Activated CD4-positive, alpha-beta memory T cell treated with anti-CD3 and anti-CD28 coated beads for 36 hours (primary cell): ENCODE measurements at regions not wholly inside any gene's neighbourhood (a gene's known extent, or its start where the extent isn't known, plus 50 kb on each side); places are given as distances from the start of the nearest gene placed in this dataset.

ENCODE experiments used
- CTCF ChIA-PET: fragments of 350-600 bp; sonication (Branson Sonifier 250); formaldehyde crosslinking; loops from one replicate; lab custom pipeline; 2021; ENCODE audit warnings: antibody characterized with exemption, inconsistent platforms; lab: Charles Lee
- POLR2A ChIA-PET: fragments of 350-600 bp; sonication (Branson Sonifier 250); formaldehyde crosslinking; loops from one replicate; lab custom pipeline; 2021; ENCODE audit warnings: antibody characterized with exemption; lab: Charles Lee
- DNase-seq: peaks from one replicate; pipeline ENCODE4 v3.0.0-alpha.2; 2020
- H3K27ac Mint-ChIP-seq: one replicate; pipeline ENCODE4 v1.8.0; 2021; ENCODE audit warnings: mixed read lengths
- H3K27me3 Mint-ChIP-seq: one replicate; pipeline ENCODE4 v1.8.0; 2021; ENCODE audit warnings: mixed read lengths
- H3K36me3 Mint-ChIP-seq: one replicate; pipeline ENCODE4 v1.8.0; 2021; ENCODE audit warnings: mixed read lengths
- H3K4me1 Mint-ChIP-seq: one replicate; pipeline ENCODE4 v1.8.0; 2021; ENCODE audit warnings: low read depth, mixed read lengths
- H3K4me3 Mint-ChIP-seq: one replicate; pipeline ENCODE4 v1.8.0; 2021; ENCODE audit warnings: mild to moderate bottlenecking, mixed read lengths
- H3K9me3 Mint-ChIP-seq: one replicate; pipeline ENCODE4 v1.8.0; 2021; ENCODE audit warnings: mixed read lengths
- intact Hi-C: fragments of 100-400 bp; cut with micrococcal nuclease; formaldehyde crosslinking; loops from one replicate; pipeline ENCODE4 v1.15.1; 2023

DNA sequence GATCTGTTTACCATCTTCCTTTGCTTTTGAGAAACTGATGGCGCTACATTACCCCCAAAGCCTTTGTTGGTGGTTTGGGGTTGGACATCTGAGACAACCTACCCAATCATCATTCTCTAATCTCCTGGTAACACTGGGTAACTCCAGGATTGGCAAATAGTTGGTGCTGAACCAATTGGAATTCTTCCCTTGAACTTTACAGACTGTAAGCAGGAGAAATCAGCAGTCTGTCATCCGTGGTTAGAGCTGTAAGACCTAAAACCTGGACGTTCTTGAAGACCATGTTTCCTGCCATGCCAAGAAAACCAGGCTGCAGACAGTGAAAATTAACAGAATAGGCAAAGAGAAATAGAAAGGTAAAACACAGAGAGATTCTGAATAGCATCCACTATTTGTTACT is 398.8 kb upstream of the SALL1 start:
- ChIA-PET CTCF (no interaction called here), POLR2A (no interaction called here)
- no peak for DNase-seq
- Mint-ChIP-seq H3K27ac (no peak overlapping the region), H3K4me1 (no peaks in the 10 kb centered on the region), H3K9me3 (peaks cover 6% of the 10 kb centered on the region), H3K4me3 (no peak overlapping the region), H3K36me3 (no peaks in the 10 kb centered on the region), H3K27me3 (no peaks in the 10 kb centered on the region)
- intact Hi-C loops, result no loop called here

DNA sequence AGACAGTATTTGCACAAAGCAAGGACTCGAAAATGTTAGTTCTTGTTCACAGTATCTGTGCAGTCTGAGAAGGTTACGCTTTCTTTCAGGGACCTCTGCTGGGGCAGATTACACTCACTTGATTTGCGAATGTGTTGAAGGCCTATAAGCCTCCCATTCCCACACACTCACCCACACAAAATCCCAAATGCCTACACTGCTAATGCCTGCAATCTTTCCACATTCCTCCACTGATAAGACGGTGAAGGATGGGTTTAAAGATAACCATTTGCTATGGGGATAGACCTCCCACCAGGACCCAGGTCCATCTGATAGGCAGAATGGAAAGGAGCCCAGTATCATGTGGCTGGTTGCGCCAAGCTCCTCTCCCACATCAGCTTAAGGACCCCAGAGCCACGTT is 394.9 kb upstream of the SALL1 start:
- POLR2A ChIA-PET, result no interaction called here
- Mint-ChIP-seq H3K4me3 (no peak overlapping the region), H3K36me3 (no peaks in the 10 kb centered on the region), H3K27ac (no peak overlapping the region), H3K27me3 (no peaks in the 10 kb centered on the region), H3K4me1 (no peaks in the 10 kb centered on the region), H3K9me3 (peaks cover 3% of the 10 kb centered on the region)
- DNase-seq, result no peak
- CTCF ChIA-PET, result no interaction called here
- intact Hi-C loops, result no loop called here

DNA sequence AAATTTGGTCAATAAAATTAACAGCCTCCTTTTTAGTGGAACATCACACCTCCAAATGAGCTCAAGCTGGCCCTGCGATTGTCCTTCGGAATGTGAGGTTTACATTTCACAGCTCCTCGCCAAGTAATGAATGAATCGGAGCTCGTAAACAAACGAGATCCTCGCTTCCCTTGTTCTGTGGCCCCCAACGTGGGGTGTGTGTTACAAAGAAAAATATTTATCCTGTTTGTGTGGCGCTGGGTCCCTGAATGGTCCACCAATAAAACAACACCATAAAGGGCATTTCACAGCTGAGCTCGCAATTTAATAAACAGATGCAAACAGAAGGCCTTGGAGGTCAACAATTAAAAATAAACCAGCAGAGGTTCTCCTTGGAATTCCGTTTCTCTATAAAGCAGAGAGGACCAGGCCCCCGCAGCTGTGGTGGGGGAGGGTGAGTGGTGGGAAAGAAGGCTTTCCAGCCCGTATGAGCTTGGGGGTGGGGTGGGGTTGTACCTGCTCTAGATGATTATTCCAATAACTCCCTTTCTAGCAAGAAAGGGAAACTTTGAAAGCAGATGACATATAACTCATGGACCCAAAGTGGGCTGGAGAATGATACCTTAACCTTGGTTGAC is 393.9 kb upstream of the SALL1 start:
- CTCF ChIA-PET, result no interaction called here
- no peaks in the 10 kb centered on the region for H3K4me1 Mint-ChIP-seq
- H3K9me3 Mint-ChIP-seq, result peaks cover 3% of the 10 kb centered on the region
- intact Hi-C loops, result no loop called here
- H3K27me3 Mint-ChIP-seq, result no peaks in the 10 kb centered on the region
- no peak overlapping the region for H3K4me3 Mint-ChIP-seq
- no peak overlapping the region for H3K27ac Mint-ChIP-seq
- DNase-seq, result no peak
- POLR2A ChIA-PET, result no interaction called here
- no peaks in the 10 kb centered on the region for H3K36me3 Mint-ChIP-seq

DNA sequence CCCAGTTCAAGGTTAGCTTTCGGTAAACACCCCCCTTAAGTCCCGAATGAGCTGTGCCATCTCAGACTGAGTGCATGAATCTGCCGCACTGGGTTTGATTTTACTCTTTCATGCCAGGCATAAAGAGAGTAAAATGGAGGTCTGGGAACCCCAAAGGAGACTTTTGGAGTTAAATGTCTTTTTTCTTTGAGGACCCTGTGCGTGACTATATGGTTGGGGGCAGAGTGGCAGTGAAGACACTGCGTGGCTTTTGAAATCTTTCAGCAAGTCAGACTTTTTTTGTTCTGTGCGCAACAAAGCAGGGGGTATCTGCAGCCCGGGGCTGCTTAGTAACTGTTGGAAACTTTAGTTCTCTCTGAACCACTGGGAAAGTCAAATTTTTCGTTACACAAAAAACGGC is 392.9 kb upstream of the SALL1 start:
- Mint-ChIP-seq H3K9me3 (peaks cover 3% of the 10 kb centered on the region), H3K27ac (no peak overlapping the region), H3K4me1 (no peaks in the 10 kb centered on the region), H3K27me3 (no peaks in the 10 kb centered on the region), H3K4me3 (no peak overlapping the region), H3K36me3 (no peaks in the 10 kb centered on the region)
- intact Hi-C loops, result no loop called here
- ChIA-PET CTCF (no interaction called here), POLR2A (no interaction called here)
- DNase-seq, result no peak

DNA sequence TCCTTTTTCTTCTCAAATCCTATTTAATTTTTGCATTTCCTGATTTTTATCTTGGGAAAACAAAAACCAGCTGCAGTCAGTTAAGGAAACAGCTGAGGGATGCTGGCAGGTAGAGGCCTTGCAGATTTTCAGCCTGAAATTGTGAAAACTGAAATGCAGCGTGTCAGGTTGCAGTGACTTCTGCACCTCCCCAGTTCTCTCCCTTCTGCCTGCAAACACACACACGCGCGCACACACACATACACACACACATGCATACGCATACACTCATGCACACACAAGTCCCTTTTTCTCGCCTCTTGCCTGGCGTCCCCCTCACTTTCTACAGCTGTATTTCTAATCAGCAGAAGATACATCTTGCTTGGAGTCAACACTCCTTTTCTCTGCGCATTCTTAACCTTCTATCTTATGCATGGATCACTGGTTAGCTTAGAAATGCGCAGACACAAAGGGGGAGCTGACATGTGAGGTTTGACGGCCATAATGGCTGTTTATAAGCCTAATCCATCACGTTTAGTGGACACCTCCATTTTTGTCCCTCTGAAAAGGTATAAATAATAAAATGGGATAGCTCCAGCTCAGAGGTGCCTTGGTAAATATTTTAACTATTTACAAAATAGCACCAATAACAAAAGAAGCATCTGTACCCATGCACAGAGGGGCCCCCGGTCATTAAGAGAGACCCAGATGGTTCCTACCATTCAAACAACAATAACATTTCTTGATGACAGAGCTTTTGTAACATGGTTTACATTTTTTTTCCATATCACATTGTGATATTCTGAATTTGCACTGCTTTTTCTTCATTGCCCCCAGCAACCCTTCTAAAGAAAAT is 392.1 kb upstream of the SALL1 start:
- intact Hi-C loops, result no loop called here
- H3K4me1 Mint-ChIP-seq, result no peaks in the 10 kb centered on the region
- no peak overlapping the region for H3K4me3 Mint-ChIP-seq
- H3K9me3 Mint-ChIP-seq, result peaks cover 6% of the 10 kb centered on the region
- no peaks in the 10 kb centered on the region for H3K36me3 Mint-ChIP-seq
- H3K27ac Mint-ChIP-seq, result no peak overlapping the region
- H3K27me3 Mint-ChIP-seq, result no peaks in the 10 kb centered on the region
- POLR2A ChIA-PET, result no interaction called here
- no peak for DNase-seq
- CTCF ChIA-PET, result no interaction called here

DNA sequence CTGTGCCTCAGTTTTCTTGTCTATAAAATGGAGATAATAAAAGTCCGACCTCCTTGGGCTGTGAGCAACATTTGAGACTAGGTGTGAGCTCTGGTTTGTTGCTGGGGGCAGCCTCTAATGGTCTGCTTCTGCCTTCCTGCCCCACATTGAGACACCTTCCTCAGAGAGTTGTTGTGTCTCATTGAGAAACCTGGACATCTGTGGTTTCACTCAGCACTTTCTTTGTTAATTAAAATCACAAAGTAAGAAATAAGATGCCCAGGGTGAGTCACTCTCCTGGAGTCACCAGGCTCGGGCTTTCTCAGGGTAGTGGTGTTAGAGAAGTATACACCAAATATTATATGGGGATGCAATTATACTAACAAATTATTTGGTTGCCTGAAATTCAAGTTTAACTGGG is 389.2 kb upstream of the SALL1 start:
- no peaks in the 10 kb centered on the region for H3K36me3 Mint-ChIP-seq
- no peaks in the 10 kb centered on the region for H3K27me3 Mint-ChIP-seq
- intact Hi-C loops, result no loop called here
- no peak overlapping the region for H3K4me3 Mint-ChIP-seq
- ChIA-PET POLR2A (no interaction called here), CTCF (no interaction called here)
- peaks cover 13% of the 10 kb centered on the region for H3K9me3 Mint-ChIP-seq
- DNase-seq, result no peak
- H3K4me1 Mint-ChIP-seq, result no peaks in the 10 kb centered on the region
- no peak overlapping the region for H3K27ac Mint-ChIP-seq

DNA sequence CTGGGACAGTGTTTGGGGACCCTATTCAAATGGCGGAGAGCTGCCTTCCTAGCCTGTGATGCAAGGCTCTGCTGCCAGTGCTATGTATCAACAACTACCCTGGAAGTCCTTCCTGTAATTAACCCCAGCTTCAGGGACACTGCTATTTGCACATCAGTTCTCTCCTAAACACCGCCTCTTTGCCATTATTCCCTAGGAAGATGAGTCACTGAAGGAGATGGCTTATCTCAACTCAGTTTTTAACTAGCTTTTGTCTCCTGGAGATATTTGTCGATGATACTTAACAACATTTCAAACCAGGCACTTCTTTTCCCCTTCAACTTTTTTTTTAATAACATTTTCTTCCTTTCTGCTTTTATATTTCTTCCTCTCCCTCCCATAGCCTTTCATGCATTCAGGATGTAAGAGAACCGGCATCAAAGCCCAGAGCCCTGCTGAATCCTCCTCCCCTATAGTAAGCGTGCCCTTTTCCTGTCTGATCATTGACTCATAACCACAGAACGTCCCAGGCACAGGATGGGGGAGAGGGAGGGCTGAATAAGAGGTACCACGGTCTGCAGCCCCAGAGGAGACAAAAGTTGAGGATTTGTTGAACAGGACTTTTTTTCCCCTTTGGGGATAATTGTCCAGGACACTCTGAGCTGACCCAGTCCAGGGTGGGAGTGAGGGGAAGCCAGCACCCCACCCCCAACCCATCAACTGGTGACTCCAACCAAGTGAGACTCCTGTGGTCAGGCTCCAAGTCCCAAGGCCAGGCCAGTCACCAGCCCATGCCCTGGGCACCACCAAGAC is 387.8 kb upstream of the SALL1 start:
- ChIA-PET CTCF (no interaction called here), POLR2A (no interaction called here)
- H3K4me3 Mint-ChIP-seq, result no peak overlapping the region
- no peaks in the 10 kb centered on the region for H3K27me3 Mint-ChIP-seq
- H3K9me3 Mint-ChIP-seq, result peaks cover 13% of the 10 kb centered on the region
- H3K4me1 Mint-ChIP-seq, result no peaks in the 10 kb centered on the region
- DNase-seq, result no peak
- H3K27ac Mint-ChIP-seq, result no peak overlapping the region
- intact Hi-C loops, result no loop called here
- H3K36me3 Mint-ChIP-seq, result no peaks in the 10 kb centered on the region

DNA sequence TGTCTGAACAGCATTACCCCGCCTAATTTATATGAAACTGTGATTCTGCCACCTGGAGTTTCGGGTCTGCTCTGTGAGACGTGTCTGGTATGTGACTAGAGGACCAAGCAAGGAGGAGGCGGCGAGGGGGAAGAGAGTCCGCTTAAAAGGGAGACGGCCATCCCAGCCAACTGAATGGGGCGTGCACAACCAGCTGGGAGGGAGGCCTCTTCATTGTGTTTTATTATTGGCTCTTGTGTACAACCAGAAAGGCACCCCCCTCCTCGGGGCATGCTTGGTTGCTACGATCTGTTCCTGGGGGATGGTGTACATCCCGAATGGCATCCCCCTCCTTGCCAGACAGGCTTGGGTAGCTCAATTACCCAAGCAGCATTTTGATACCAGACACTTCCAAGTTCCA is 384.5 kb upstream of the SALL1 start:
- Mint-ChIP-seq H3K27me3 (no peaks in the 10 kb centered on the region), H3K27ac (no peak overlapping the region), H3K9me3 (peaks cover 13% of the 10 kb centered on the region), H3K4me3 (no peak overlapping the region), H3K36me3 (no peaks in the 10 kb centered on the region), H3K4me1 (no peaks in the 10 kb centered on the region)
- DNase-seq, result no peak
- ChIA-PET CTCF (no interaction called here), POLR2A (no interaction called here)
- intact Hi-C loops, result no loop called here

DNA sequence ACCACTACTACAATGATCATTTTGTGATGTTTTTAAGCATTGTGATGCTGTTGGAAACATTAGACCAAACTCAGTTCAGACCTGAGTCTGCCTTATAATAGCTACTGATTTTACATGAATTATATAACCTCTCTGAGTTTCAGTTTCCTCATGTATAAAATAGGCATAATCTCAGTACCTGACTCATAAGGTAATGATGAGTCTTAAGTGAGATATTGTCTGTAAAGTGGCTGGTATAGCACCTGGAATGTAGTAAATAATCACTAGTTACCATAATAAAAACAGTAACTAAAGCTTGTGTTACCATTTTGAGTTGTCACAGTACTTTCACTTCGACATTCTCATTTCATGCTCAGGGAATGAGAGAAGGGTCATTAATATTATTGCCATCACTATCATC is 381.5 kb upstream of the SALL1 start:
- no peak overlapping the region for H3K4me3 Mint-ChIP-seq
- ChIA-PET POLR2A (no interaction called here), CTCF (no interaction called here)
- peaks cover 15% of the 10 kb centered on the region for H3K9me3 Mint-ChIP-seq
- H3K27me3 Mint-ChIP-seq, result no peaks in the 10 kb centered on the region
- intact Hi-C loops, result no loop called here
- no peaks in the 10 kb centered on the region for H3K4me1 Mint-ChIP-seq
- DNase-seq, result no peak
- no peaks in the 10 kb centered on the region for H3K36me3 Mint-ChIP-seq
- no peak overlapping the region for H3K27ac Mint-ChIP-seq

DNA sequence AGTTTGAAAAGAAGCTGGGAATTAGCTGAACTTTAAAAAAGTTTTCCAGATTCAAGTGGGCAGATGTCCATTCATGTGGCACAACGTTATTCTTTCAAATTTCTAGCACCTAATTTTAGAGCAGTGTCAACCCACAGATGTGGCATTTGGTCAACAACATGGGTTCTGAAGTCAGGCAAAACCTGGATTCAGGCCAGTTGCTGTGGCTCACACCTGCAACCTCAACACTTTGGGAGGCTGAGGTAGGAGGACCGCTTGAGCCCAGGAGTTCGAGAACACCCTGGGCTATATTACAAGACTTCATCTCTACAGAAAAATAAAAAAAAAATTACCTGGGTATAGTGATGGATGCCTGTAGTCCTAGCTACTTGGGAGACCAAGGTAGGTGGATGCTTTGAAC is 380.2 kb upstream of the SALL1 start:
- DNase-seq, result no peak
- ChIA-PET CTCF (no interaction called here), POLR2A (no interaction called here)

DNA sequence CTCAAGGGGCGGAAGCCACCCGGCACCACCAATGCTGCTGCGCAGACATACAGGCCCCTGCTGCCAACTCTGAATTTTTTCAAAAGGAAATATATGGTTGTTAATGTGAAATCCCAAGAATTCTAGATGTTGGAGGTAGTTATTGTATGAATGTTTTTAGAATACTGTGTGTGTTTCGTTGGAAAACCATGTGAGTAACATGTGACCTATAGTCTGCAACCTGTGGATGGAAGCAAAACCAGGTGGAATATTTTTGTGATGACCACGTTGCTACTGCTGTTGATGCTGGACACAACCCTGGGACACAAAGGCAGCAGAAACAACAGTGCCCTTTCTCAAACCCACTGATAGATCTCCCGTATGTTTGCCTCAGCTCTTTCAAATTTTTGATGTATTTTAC is 376.3 kb upstream of the SALL1 start:
- no peak overlapping the region for H3K4me3 Mint-ChIP-seq
- intact Hi-C loops, result no loop called here
- no peaks in the 10 kb centered on the region for H3K36me3 Mint-ChIP-seq
- no peaks in the 10 kb centered on the region for H3K27me3 Mint-ChIP-seq
- no peak overlapping the region for H3K27ac Mint-ChIP-seq
- DNase-seq, result no peak
- H3K9me3 Mint-ChIP-seq, result peaks cover 17% of the 10 kb centered on the region
- POLR2A ChIA-PET, result no interaction called here
- H3K4me1 Mint-ChIP-seq, result no peaks in the 10 kb centered on the region
- CTCF ChIA-PET, result no interaction called here

More for the DNA sequence above, 380.2 kb upstream of the SALL1 start:
- Mint-ChIP-seq H3K9me3 (peaks cover 16% of the 10 kb centered on the region), H3K4me1 (no peaks in the 10 kb centered on the region), H3K36me3 (no peaks in the 10 kb centered on the region), H3K4me3 (no peak overlapping the region), H3K27ac (no peak overlapping the region), H3K27me3 (no peaks in the 10 kb centered on the region)
- intact Hi-C loops, result no loop called here

DNA sequence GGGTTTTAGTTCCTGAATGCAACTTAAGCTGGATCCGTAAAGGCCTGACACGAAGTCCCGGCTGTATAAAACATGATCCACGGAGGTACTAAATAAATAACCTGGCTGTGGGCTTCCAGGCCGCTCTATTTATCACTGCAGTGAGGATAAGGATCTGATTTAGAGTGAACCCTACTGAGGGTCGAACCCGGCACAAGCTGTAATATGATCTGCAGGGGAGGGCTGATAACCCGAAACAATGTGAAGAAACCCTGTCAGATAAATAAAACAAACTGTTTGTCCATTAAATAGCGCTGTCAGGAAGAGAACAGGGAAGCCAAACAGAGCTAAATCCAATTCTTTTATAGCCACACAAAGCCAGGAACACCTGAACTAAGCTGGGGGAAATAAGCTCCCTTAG is 375.6 kb upstream of the SALL1 start:
- no peak for DNase-seq
- CTCF ChIA-PET, result no interaction called here
- no peaks in the 10 kb centered on the region for H3K4me1 Mint-ChIP-seq
- intact Hi-C loops, result no loop called here
- no peak overlapping the region for H3K4me3 Mint-ChIP-seq
- H3K27me3 Mint-ChIP-seq, result no peaks in the 10 kb centered on the region
- peaks cover 21% of the 10 kb centered on the region for H3K9me3 Mint-ChIP-seq
- H3K27ac Mint-ChIP-seq, result no peak overlapping the region
- no peaks in the 10 kb centered on the region for H3K36me3 Mint-ChIP-seq
- POLR2A ChIA-PET, result no interaction called here
